ENCODE measurements at regions not wholly inside any gene's neighbourhood (a gene's known extent, or its start where the extent isn't known, plus 50 kb on each side); places are given as distances from the start of the nearest gene placed in this dataset.

DNA sequence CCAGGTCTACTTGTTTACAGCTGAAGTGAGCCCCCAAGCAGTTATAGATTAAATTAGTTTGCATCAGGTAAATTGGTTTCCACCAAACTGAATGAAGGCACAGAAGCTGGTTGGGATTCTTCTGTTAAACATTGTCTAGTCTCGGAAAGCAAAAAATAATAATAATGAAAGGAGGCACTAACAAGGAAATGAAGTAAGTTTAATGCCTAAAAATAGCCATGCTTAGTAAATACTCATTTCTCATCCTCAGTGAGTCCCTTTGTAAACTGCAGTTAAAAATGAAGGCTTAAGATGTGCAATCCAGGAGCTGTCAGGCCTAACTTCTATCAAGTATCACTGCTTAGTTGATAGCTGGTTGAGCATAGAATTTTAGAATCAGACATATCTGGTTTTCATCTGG is 113.5 kb downstream of the BTG1 start:
- DNase-seq (ENCODE audit: low read depth in 2 of 2): no peak

DNA sequence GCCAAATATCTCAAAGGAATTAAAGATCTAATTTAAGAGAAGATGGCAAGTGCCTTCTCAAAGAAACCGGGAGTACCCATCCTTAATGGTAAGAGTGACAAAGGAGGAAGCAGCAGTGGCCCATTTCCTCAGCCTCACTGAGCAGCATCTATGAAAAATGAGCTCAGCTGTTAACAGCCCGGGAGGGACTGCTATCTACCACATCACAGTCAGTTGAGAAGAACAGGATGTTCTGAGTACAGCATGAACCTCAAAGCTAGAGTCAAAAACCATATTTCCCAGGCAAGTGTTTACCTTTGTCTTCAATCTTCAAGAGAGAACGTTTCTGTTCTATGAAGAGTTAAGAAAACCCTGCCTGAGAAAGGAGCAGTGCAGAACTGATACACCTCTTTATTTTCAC is 115.0 kb downstream of the BTG1 start:
- DNase-seq (ENCODE audit: low read depth in 2 of 2): peak; percentile 23 to 38

DNA sequence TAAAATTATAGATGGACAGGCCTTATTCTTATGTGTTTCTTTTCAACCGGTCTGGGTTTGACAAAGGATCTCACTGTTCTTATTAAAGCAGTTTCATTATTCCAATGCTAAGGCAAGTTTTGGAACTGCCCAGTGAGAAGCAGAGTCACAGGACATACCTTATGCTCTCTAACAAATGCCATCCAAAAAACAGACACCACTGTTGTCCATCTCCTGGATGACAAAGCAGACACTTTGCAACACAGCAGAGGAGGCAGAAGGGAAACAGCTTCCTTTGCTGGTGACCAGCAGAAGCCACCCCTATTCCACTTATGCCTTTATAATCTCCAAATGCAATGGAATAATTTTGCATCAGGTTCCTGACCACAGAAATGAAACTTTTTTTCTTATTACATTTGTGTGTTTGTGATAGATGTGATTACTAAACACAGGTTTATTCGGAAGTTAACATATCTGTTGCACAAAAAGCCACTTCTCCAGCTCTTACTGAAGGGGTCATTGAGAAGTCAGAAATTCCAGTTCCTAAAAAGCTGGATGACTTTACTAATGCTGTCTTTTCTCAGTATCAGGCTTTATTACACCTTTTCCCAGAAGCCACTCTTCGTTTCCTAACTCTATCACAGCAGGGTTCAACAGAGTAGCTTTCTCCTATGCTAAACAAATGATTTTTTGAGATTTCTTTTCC is 115.6 kb downstream of the BTG1 start:
- DNase-seq (ENCODE audit: low read depth in 2 of 2): no peak

DNA sequence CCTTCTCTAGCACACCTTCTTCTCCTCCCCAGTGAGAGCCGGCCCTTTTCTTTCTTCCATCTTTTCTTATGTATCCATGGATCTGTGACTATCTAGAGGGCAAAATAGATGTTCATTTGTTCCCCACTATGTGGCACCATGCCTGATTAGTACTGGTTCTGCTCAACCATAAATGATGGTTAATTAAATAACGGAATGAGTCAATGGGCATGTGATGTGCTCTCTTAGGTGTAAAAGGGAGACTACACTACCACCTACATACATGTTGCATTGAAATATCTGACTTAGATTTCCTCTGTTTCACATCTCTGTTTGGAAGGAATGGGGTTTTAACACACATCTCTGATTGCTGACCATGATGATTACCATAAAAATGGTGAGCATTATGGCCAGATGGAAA is 116.5 kb downstream of the BTG1 start:
- no peak for DNase-seq (ENCODE audit: low read depth in 2 of 2)

DNA sequence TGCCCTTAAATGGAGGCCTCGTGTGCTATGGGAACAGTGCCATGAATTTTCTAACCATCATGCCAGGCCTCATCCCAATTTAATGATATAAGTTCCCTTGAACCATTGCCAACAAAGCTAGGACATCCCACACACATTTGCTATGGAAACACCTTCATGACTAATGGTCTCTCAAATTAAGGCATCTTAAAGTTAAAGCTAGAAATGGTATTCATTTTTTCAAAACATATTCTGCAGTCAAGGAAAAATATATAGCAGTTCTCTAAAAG is 117.3 kb downstream of the BTG1 start:
- no peak for DNase-seq (ENCODE audit: low read depth in 2 of 2)

DNA sequence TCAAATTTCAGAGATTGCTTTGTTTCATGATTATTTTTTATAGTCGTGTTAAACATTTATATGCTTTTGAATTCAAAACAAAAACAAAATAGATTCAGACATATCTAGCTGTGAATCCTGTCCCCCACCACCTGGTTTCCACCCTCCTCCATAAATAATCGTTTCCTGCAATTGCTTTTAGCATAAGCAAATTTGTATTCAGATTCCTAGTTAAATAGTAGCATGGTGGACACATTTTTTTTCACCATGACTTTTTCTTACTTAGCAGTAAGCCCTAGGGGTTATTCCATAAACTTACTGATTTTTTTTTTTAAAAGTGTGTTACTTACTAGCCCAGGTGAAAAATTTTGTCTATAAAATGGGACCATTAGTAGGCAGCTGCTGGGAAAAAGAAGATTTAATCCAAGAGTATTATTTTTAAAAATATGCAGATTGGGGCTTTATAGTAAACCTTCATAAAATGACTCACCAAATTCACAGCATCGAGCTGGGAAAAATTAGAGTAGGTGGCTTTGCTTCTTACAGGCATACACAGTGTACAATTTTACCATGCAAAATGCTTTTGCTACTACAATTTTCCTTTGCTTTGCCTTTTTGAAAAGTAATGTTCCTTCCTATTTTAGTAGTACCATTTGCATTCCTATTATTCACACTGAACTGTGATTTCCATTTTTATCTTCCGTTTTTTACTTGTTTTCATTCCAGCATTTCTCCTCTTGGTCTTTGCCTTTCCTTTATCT is 117.8 kb downstream of the BTG1 start:
- DNase-seq (ENCODE audit: low read depth in 2 of 2): no peak

DNA sequence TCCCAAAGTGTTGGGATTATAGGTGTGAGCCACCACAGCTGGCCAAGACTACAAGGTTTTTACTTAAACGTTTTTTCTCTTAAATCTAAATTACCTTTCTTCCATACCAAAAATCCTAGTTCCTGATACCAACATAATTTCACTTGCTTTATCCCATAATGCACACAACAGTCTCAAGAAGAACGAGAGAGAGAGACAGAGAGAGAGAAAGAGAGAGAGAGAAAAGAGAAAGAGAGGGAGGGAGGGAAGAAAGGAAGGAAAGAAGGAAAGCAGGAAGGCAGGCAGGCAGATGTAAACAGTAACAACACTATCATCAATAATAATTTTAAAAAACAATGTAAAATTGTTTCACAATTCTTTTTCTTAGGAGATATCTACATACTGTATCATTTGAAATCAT is 118.4 kb downstream of the BTG1 start:
- no peak for DNase-seq (ENCODE audit: low read depth in 2 of 2)

DNA sequence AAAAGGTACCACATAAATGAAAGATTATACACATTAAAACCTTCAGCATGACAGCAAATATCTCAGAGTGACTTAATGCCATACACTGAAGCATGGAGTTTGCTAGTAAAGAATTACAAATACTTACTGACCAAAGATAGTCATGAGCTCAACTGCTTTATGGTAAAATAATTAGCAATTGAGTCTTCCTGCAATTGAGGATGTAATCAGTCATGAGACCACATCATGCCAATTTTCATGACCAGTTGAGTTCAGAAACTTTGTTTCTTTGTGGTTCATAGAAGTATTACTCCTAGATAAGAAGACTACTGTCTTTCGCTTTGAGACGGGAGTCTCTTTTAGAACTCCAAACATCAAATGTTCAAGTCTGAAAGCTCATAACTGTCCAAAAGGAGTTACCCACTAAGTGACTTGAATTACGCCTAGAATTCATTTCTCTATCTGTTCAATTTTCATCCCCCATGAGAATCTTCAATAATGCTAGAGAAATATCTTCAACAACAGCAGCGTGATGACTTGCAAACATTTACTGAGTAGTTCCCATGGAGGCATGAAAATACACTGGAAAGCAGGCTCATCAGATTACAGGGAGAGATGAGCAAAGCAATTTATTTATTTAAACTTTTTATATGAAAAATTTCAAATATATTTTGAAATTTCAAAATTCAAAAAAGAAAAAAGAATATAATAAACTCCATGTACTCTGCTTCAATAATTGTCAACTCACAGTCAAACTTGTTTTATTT is 120.0 kb downstream of the BTG1 start:
- DNase-seq (ENCODE audit: low read depth in 2 of 2): no peak

DNA sequence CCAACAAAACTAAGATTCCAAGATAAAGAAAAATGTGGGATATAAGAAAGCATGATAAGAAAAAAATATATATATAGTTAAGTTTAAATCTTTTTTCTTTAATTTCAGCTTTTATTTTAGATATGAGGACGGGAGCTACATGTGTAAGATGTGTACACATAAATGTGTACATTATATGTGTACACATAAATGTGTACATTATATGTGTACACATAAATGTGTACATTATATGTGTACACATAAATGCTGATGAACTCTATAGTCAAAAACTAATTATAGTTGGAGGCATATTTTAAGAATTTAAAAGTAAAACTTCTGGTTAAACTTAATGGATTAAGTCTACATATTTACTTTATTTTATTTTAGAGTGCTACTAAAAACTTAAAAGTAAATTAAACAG is 123.6 kb downstream of the BTG1 start:
- no peak for DNase-seq (ENCODE audit: low read depth in 2 of 2)

DNA sequence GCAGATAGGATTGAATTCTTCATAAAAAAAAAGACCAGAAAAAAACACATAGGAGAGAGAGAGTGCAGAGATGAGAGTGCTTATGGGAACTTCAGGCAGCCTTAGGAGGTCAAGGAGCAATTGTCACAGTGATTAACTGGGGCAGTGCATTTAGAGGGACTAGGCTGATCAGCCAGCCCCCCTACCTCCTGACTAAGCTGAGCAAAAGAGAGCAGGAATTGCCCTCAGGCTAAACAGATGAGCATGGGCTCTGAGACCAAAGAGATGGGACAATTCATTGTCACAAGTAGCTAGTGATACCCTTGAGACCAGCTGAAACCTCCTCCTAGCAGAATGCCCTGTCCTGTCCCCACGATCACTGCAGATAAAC is 124.0 kb downstream of the BTG1 start:
- DNase-seq (ENCODE audit: low read depth in 2 of 2): no peak

DNA sequence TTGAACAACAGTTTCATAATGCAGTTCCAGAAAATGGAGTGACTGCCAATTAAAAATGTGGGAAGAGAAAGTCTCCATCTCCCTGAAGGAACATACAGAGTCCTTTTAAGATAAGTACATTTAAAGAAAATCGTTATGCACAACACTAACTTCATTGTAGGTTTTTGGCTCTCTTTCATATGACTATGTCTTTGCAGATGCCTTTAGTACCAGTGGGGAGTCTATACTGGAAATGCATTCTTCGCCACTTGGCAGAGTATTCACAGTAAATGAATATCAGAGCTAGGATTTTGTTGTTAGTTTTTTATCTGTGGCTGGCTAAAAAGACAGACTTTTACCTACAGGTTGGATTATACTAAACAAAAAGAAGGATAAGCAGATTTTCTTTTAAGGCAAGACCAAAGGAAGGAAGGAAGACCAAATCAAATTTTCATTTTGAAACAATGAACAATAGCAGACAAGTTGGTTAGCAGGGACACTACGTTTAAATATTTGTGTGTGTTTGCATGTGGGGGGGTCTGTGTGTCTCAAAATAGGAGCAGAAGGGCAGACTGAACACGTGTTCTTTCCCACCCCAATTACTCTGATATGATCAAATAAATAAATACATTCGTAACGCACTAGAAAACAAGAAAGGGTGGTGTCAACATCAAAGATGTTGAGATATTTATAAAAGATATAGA is 124.5 kb downstream of the BTG1 start:
- no peak for DNase-seq (ENCODE audit: low read depth in 2 of 2)

DNA sequence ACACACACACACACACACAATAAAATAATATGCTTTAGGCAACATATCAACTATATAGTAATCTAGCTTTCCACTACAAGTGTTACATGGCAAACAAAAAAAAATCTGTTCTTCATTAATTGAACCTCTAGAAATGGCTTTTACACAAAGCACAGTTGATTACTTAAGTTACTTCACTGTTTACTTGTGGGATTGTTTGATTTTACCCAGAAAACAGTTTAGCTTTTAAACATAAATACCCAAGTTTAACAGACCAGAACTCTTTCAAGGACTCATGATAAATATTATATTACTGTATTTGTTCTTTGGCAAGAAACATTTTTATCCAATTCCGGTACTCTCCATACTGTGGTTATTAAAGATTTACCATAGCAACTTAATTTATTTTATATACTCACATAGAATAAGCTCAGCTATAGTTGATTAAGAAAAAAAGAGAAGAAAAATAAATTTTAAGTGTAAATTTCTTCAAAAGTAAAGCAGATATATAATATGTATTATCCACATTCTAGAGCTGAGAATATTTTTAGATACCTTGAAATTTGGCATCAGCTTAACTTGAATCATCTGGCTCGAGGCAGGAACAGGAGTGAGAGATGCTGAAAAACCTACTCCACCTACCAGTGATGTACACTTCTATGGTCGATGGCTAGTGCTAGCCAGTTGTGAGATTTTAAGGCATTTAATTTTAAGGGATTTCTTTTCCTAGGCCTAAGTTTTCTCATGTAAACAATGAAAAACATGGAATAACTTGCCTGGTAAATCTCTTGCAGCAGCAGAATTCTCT is 126.0 kb downstream of the BTG1 start:
- DNase-seq (ENCODE audit: low read depth in 2 of 2): no peak

DNA sequence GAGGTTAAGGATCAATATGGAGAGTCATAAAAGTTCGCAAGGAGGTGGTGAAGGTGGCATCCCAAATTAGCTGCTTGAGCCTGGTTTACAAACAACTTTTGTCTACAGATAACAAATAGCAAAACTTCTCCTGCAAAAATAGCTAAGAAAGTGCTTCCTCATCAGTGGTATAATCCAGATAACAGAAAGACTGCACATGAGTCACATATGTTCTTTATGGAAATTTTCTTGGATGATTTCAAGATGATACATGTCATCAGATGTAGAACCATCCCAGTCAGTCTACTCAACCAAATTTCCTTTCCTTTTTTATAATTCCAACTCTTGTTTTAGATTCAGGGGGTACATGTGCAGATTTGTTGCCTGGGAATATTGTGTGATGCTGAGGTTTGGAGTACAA is 133.0 kb downstream of the BTG1 start:
- DNase-seq (ENCODE audit: low read depth in 2 of 2): no peak

DNA sequence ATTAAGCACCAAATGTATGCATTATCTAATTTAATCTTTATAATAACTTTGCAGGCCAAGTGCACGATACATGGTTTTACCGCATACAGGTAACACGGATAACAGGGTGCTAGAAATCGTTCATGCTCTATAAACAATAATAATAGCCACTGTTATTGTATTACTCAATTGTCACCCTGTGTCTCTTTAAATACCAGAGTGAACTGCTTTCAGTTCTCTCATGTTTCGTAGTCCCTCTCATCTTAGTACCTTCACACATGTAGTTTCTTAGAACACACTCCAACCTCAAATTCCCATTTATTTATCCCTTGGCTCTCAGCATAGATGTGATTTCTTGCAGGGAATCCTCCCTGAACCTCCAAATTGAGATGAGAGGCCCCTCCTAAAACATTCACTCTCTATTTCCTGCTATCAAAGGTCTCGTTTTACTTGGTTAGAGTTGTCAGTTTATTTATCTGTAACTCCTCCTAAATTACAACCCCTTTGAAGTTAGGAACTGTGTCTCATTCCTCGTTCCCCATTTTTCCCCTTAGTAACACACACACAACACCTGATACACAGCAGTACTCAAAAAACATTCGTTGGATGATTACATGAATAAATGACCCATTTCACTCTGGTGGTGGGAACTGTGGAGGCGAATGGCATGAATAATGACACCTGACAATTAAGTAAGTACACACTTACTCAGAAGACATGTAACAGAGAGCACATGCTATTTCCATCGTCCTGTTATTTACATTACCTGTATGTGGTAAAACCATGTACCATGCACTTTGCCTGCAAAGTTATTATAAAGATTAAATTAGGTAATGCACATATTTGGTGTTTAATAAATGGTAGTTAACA is 134.6 kb downstream of the BTG1 start:
- DNase-seq (ENCODE audit: low read depth in 2 of 2): no peak

DNA sequence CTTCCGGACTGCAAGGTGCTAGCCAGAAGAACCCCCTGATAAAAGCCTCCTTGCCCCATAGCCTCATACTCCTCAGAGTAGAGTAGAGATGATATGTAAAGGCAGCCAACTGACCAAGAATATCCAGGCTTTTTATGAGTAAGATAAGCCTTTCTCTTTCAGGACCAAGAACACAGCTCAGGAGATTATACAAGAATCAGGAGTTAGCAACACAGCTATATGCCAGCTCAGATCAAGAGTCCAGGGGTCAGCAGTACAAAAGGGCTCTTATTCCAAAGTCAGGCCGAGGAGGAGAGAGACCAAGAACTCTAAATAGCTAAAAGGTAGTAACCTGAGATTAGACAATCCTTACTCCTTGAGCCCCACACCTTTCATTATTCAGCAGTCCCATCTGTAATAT is 135.3 kb downstream of the BTG1 start:
- DNase-seq (ENCODE audit: low read depth in 2 of 2): no peak

DNA sequence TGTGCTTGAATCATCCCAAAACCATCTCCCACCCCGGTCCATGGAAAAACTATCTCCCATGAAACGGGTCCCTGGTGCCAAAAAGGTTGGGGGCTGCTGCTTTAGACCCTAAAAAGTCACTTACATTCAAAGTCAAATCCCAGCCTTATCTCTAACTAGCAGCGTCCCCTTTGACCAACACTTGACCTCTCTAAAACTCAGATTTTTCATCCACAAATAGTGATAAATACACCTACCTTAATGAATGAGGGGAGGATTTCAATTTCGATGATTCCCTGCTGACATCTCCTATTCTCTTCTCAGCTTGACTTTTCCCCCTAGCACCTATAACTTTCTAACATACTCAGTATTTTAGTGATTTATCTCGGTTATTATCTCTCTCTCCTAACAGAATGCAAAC is 137.3 kb downstream of the BTG1 start:
- no peak for DNase-seq (ENCODE audit: low read depth in 2 of 2)

DNA sequence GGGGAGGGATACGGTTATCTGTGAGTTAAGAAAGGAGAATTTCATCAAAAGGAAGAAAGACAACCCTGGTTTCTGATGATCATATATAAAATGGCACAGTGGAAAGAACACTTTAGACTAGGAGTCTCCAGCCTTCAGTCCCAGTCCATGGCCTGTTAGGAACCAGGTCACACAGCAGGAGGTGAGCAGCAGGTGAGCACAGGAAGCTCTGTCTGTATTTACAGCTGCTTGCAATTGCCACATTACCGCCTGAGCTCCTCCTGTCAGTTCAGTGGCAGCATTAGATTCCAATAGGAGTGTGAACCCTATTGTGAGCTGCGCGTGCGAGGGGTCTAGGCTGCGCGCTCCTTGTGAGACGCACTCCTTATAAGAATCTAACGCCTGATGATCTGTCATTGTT is 137.9 kb downstream of the BTG1 start:
- no peak for DNase-seq (ENCODE audit: low read depth in 2 of 2)

DNA sequence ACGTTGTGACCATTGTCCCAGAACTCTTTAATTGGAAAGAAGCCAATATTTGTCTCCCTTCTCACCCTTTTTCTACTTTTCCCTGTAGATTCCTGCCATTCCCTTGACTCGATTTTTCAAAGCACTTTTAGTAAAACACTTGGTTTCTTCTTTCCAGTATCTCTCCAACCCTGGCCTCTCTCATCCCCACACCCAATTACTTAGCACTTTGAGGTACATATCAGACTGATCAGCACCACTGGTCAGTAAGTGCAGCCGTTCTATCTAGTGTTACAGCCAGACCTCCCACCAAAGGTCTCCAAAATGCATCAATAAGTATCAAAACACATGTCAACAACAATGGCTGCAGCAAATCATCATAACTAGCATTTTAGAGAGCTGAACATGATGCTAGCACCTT is 141.9 kb downstream of the BTG1 start:
- DNase-seq (ENCODE audit: low read depth in 2 of 2): no peak

DNA sequence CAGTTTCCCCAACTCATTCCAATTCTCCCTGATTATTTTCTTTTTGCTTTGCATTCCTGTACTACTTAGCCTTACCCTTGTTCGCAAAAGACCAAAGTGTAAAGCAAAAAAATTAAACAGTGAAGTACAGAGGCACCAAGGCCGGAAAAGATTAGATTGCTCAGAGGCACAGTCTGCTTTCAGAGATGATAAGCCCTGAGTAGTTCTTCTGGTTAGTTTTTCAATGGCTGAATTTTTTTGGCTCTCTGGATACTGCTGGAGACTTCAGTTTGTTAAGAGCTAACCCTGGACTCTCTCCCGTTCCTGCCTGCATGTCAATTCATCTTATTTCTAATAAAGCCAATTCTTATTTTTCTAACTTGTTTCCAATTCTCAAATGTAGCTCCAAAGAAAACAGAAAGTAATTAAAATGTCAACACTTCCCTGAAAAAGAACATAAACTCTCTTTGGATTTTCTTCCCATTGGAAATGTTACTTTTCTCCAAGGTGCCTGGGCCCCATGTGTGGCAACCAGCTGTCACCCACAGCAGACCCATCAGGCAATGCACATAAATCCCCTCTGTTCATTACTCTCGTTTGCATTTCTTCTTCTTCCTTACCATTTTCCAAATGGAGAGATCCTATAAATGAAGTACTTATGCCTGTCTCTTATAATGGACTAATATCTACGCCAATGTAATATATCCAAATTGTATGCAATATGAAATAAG is 142.8 kb downstream of the BTG1 start:
- no peak for DNase-seq (ENCODE audit: low read depth in 2 of 2)

DNA sequence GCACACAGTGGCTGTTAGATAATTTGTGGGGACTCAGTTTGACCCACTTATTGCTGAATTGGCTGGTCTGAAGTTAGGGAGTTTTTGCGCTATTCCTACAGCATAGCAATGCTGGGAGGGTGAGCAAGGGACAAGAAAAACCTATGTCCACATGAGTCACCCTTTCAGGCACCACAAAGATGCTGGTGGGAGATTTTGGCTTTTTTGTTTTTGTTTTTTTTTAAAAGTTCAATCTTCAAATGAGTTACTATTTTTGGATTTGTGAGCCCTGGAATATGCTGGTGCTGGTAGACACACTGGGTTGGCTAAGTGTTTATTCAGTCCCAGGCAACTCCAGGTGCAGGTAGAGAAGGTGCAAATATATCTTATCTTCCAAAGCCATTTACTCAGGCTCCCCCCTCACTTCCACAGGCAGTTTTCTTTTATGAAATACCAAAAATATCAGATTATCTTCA is 143.4 kb downstream of the BTG1 start:
- DNase-seq (ENCODE audit: low read depth in 2 of 2): no peak

All from stimulated activated CD8-positive, alpha-beta memory T cell treated with anti-CD3 and anti-CD28 coated beads, Interleukin-7, amount 100 ng/mL, for 4 hours (primary cell).